H1 (cell line): ENCODE measurements at regions not wholly inside any gene's neighbourhood (a gene's known extent, or its start where the extent isn't known, plus 50 kb on each side); places are given as distances from the start of the nearest gene placed in this dataset.

Source experiments
- CTCF ChIA-PET: fragments of 300-600 bp; sonication (Branson Sonifier 250); formaldehyde crosslinking; loops from one replicate; lab custom pipeline; 2021; ENCODE audit not compliant: partially characterized antibody; lab: Charles Lee
- POLR2A ChIA-PET: fragments of 300-600 bp; sonication (Branson Sonifier 250); formaldehyde crosslinking; loops from one replicate; lab custom pipeline; 2021; ENCODE audit warnings: inconsistent platforms; ENCODE audit not compliant: partially characterized antibody; lab: Charles Lee
- DNase-seq, 2 experiments: peaks; one replicate each; pipeline versions ENCODE4 v3.0.0 to v3.0.0-alpha.2; 2010 to 2022; ENCODE audit warnings: low spot score in 2 of 2, low read depth in 1 of 2, mixed read lengths in 1 of 2
- FAIRE-seq: peaks from 2 replicates; lab custom pipeline; 2011; peaks lifted over from hg19 to GRCh38; lab: Jason Lieb, UNC
- H2AFZ ChIP-seq: 2 replicates; pipeline ENCODE4 v1.8.1; 2012; ENCODE audit warnings: low read length, inconsistent platforms
- H2AK5ac ChIP-seq: 2 replicates; pipeline ENCODE4 v1.6.1; 2013; ENCODE audit warnings: low read depth, low read length
- H2BK120ac ChIP-seq: replicated peaks from 2 replicates; pipeline ENCODE3; 2013; ENCODE audit warnings: low read depth, low read length, inconsistent platforms
- H2BK12ac ChIP-seq: 2 replicates; pipeline ENCODE4 v1.6.1; 2013; ENCODE audit warnings: low read depth, low read length
- H2BK15ac ChIP-seq: 2 replicates; pipeline ENCODE4 v1.6.1; 2013; ENCODE audit warnings: low read length
- H2BK20ac ChIP-seq: 2 replicates; pipeline ENCODE4 v1.6.1; 2013; ENCODE audit warnings: low read length
- H2BK5ac ChIP-seq: 2 replicates; pipeline ENCODE4 v1.6.1; 2013; ENCODE audit warnings: low read depth, low read length
- H3K14ac ChIP-seq: 2 replicates; pipeline ENCODE4 v1.6.1; 2013; ENCODE audit warnings: inconsistent platforms; ENCODE audit not compliant: insufficient read length
- H3K18ac ChIP-seq: 2 replicates; pipeline ENCODE4 v1.6.1; 2013; ENCODE audit warnings: low read length; ENCODE audit errors: extremely low read depth
- H3K23ac ChIP-seq: 2 replicates; pipeline ENCODE4 v1.6.1; 2013; ENCODE audit warnings: inconsistent platforms; ENCODE audit not compliant: insufficient read length
- H3K23me2 ChIP-seq: 2 replicates; pipeline ENCODE4 v1.6.1; 2013; ENCODE audit warnings: low read depth, low read length
- H3K27ac ChIP-seq: 2 replicates; pipeline ENCODE4 v1.6.1; 2011; ENCODE audit warnings: low read depth, low read length, inconsistent platforms
- H3K27me3 ChIP-seq, 4 experiments: replicated peaks in 1 of 4; 1 replicate in 1 of 4; 2 replicates in 3 of 4; pipeline versions ENCODE4 v1.6.1 to v1.8.1; 2011 to 2013; ENCODE audit warnings: low read length in 3 of 4, mild to moderate bottlenecking in 3 of 4, inconsistent platforms in 2 of 4, mixed read lengths in 2 of 4, moderate library complexity in 1 of 4; ENCODE audit not compliant: control insufficient read depth in 3 of 4, insufficient read depth in 3 of 4; ENCODE audit errors: extremely low read depth in 1 of 4
- H3K36me3 ChIP-seq, 4 experiments: 2 replicates each; pipeline versions ENCODE4 v1.6.1 to v1.8.1; 2011 to 2013; ENCODE audit warnings: mild to moderate bottlenecking in 4 of 4, low read length in 3 of 4, moderate library complexity in 2 of 4, control low read depth in 1 of 4, inconsistent platforms in 1 of 4; ENCODE audit not compliant: insufficient read depth in 4 of 4, control insufficient read depth in 2 of 4
- H3K4ac ChIP-seq: replicated peaks from 2 replicates; pipeline ENCODE3; 2013; ENCODE audit warnings: low read length, low read depth, mixed read lengths, inconsistent platforms; ENCODE audit not compliant: insufficient read length
- H3K4me1 ChIP-seq, 4 experiments: replicated peaks in 1 of 4; 1 replicate in 1 of 4; 2 replicates in 3 of 4; pipeline versions ENCODE4 v1.6.1 to v1.8.1; 2011 to 2013; ENCODE audit warnings: low read length in 3 of 4, inconsistent platforms in 2 of 4, mixed read lengths in 1 of 4; ENCODE audit not compliant: insufficient read depth in 4 of 4, control insufficient read depth in 3 of 4
- H3K4me2 ChIP-seq, 2 experiments: 2 replicates each; pipeline versions ENCODE4 v1.6.1 to v1.8.1; 2011 to 2013; ENCODE audit warnings: low read depth in 2 of 2, low read length in 2 of 2, control low read depth in 1 of 2, inconsistent platforms in 1 of 2, mild to moderate bottlenecking in 1 of 2; ENCODE audit not compliant: insufficient read depth in 1 of 2
- H3K4me3 ChIP-seq, 4 experiments: fragments of 200-600, 300-600 bp in 1 of 4; sonication (generic), shearing (Covaris generic), sonication (Bioruptor Twin) in 1 of 4; 2 replicates each; pipeline versions ENCODE4 v1.5.1 to v1.8.1; 2011 to 2016; ENCODE audit warnings: low read length in 4 of 4, low read depth in 3 of 4, control low read depth in 2 of 4, inconsistent platforms in 2 of 4, mild to moderate bottlenecking in 2 of 4, mixed read lengths in 1 of 4, moderate library complexity in 1 of 4; ENCODE audit not compliant: insufficient read depth in 2 of 4; ENCODE audit errors: extremely low read depth in 1 of 4
- H3K56ac ChIP-seq: replicated peaks from 2 replicates; pipeline ENCODE3; 2013; ENCODE audit warnings: low read depth, mild to moderate bottlenecking, mixed read lengths, low read length, inconsistent platforms; ENCODE audit not compliant: insufficient read length
- H3K79me1 ChIP-seq: 2 replicates; pipeline ENCODE4 v1.6.1; 2013; ENCODE audit warnings: low read depth, low read length, control low read depth
- H3K79me2 ChIP-seq, 2 experiments: 2 replicates each; pipeline versions ENCODE4 v1.6.1 to v1.8.1; 2012 to 2013; ENCODE audit warnings: low read length in 2 of 2, mild to moderate bottlenecking in 2 of 2, inconsistent platforms in 1 of 2; ENCODE audit not compliant: insufficient read depth in 2 of 2, control insufficient read depth in 1 of 2
- H3K9ac ChIP-seq, 4 experiments: replicated peaks in 1 of 4; 1 replicate in 1 of 4; 2 replicates in 3 of 4; pipeline versions ENCODE4 v1.6.1 to v1.8.1; 2011 to 2013; ENCODE audit warnings: low read depth in 3 of 4, low read length in 3 of 4, control low read depth in 2 of 4, mild to moderate bottlenecking in 2 of 4, moderate library complexity in 2 of 4, inconsistent platforms in 1 of 4; ENCODE audit errors: extremely low read depth in 1 of 4
- H3K9me3 ChIP-seq, 2 experiments: 2 replicates each; pipeline versions ENCODE4 v1.6.1 to v1.8.1; 2012 to 2013; ENCODE audit warnings: mild to moderate bottlenecking in 2 of 2, moderate library complexity in 2 of 2, control low read depth in 1 of 2, inconsistent platforms in 1 of 2, low read depth in 1 of 2, low read length in 1 of 2, mixed read lengths in 1 of 2; ENCODE audit not compliant: insufficient read depth in 2 of 2
- H4K20me1 ChIP-seq, 2 experiments: replicated peaks in 1 of 2; 2 replicates each; pipeline versions ENCODE3 to v1.8.1; 2011 to 2013; ENCODE audit warnings: inconsistent platforms in 2 of 2, low read length in 2 of 2, mild to moderate bottlenecking in 1 of 2; ENCODE audit not compliant: insufficient read depth in 2 of 2, control insufficient read depth in 1 of 2
- H4K5ac ChIP-seq: 2 replicates; pipeline ENCODE4 v1.6.1; 2013; ENCODE audit warnings: low read length, low read depth, mixed read lengths, inconsistent platforms; ENCODE audit not compliant: insufficient read length
- H4K8ac ChIP-seq: 2 replicates; pipeline ENCODE4 v1.8.0; 2013; ENCODE audit warnings: mild to moderate bottlenecking, moderate library complexity, low read length, inconsistent platforms; ENCODE audit not compliant: insufficient read depth; ENCODE audit errors: extremely low read depth
- H4K91ac ChIP-seq: replicated peaks from 2 replicates; pipeline ENCODE3; 2013; ENCODE audit warnings: low read length, mixed read lengths, inconsistent platforms; ENCODE audit not compliant: insufficient read length
- CEBPB ChIP-seq: IDR thresholded peaks from 2 replicates; pipeline ENCODE4 v1.6.1; 2012; ENCODE audit warnings: low read depth, low read length
- FOSL1 ChIP-seq: IDR thresholded peaks from 2 replicates; pipeline ENCODE4 v1.6.1; 2011; ENCODE audit warnings: mild to moderate bottlenecking, low read depth, low read length, moderate library complexity; ENCODE audit not compliant: insufficient read depth
- GABPA ChIP-seq: IDR thresholded peaks from 2 replicates; pipeline ENCODE4 v1.6.1; 2011; ENCODE audit warnings: mild to moderate bottlenecking, low read length, moderate library complexity, borderline replicate concordance; ENCODE audit not compliant: insufficient read depth
- HDAC6 ChIP-seq: IDR thresholded peaks from one replicate; pipeline ENCODE4 v1.7.1; 2012; ENCODE audit warnings: low read depth, mild to moderate bottlenecking, inconsistent platforms, low read length, moderate library complexity
- NANOG ChIP-seq: IDR thresholded peaks from 2 replicates; pipeline ENCODE4 v1.6.1; 2011; ENCODE audit warnings: low read length, low read depth, mild to moderate bottlenecking, inconsistent platforms; ENCODE audit not compliant: insufficient read depth, poor library complexity, severe bottlenecking
- POLR2A ChIP-seq, 2 experiments: IDR thresholded peaks; 1 replicate in 1 of 2; 2 replicates in 1 of 2; pipeline ENCODE4 v1.6.1; 2011; ENCODE audit warnings: low read depth in 2 of 2, low read length in 2 of 2, mild to moderate bottlenecking in 2 of 2; ENCODE audit errors: control extremely low read depth in 1 of 2
- POLR2AphosphoS5 ChIP-seq: IDR thresholded peaks from 2 replicates; pipeline ENCODE4 v1.6.1; 2011; ENCODE audit warnings: low read depth, low read length
- SAP30 ChIP-seq: fragments of 300-600 bp; sonication (generic); IDR thresholded peaks from 2 replicates; pipeline ENCODE4 v1.7.1; 2012; ENCODE audit warnings: low read length, moderate library complexity, mild to moderate bottlenecking, inconsistent platforms; ENCODE audit not compliant: insufficient read depth, insufficient replicate concordance
- SP1 ChIP-seq: IDR thresholded peaks from 2 replicates; pipeline ENCODE4 v1.6.1; 2011; ENCODE audit warnings: low read depth, low read length
- SRF ChIP-seq: IDR thresholded peaks from 2 replicates; pipeline ENCODE4 v1.6.1; 2011; ENCODE audit warnings: mild to moderate bottlenecking, low read depth, low read length, moderate library complexity
- TBP ChIP-seq: IDR thresholded peaks from 2 replicates; pipeline ENCODE4 v1.6.1; 2011; ENCODE audit warnings: low read depth, low read length, improper control_type of control experiment
- WGBS, 2 experiments: shearing (Covaris generic) in 1 of 2; methylation state at CpG; one replicate each; pipeline versions ENCODE4 v1.1.6 to v1.1.7; 2013 to 2015; ENCODE audit warnings: low lambda C conversion rate in 2 of 2, mixed read lengths in 2 of 2, inconsistent platforms in 1 of 2, low coverage in 1 of 2, missing lambda C conversion rate in 1 of 2; ENCODE audit not compliant: insufficient replicate concordance in 2 of 2, insufficient coverage in 1 of 2, insufficient read length in 1 of 2; ENCODE audit errors: extremely low coverage in 1 of 2, missing lambda C conversion rate in 1 of 2; 5-methylcytosine and 5-hydroxymethylcytosine counted together
- TF ChIP-seq, protein P1 (sequence below): IDR thresholded peaks from 2 replicates; pipeline ENCODE4 v1.6.1; 2012; ENCODE audit warnings: inconsistent platforms

DNA sequence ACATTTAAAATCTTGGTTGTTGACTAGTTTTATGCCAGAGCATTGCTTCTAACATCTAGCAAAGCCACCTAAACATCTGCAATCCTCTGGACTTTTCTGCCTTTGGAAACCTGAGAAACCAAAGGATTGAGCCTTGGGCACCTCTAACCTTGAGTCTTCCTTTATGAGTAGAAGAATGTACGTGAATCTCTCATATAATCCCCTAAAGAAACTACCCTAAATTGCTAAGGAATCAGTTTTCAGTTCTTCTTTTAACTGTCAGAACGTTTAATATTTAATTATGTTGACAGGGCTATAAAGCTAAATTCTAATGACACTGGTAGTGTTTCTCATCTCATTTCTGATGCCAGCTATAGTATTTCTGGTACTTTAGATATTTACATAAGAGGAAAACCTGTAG lies 997.3 kb downstream of the AMY1C start:
- H3K23ac ChIP-seq = no peak overlapping the region
- no peaks in the 10 kb centered on the region for H4K20me1 ChIP-seq
- H3K79me2 ChIP-seq = no peaks in the 10 kb centered on the region
- H2BK5ac ChIP-seq = no peak overlapping the region
- H3K36me3 ChIP-seq = no peaks in the 10 kb centered on the region
- no peaks in the 10 kb centered on the region for H3K9me3 ChIP-seq
- WGBS, 2 experiments = 87% methylated on average over 2 of the region's 2 CpGs; no CpG with 5 or more reads in 1 of the 2 experiments
- H3K4me2 ChIP-seq = no peak overlapping the region
- no peak overlapping the region for H3K4ac ChIP-seq
- H3K27me3 ChIP-seq = no peaks in the 10 kb centered on the region
- no peak for DNase-seq
- no peak overlapping the region for H4K91ac ChIP-seq
- H3K23me2 ChIP-seq = no peaks in the 10 kb centered on the region
- no peak for TF ChIP-seq GABPA
- no peak for TF ChIP-seq SP1
- TF ChIP-seq SAP30 = no peak
- TF ChIP-seq TBP = no peak
- no peak for TF ChIP-seq NANOG
- TF ChIP-seq, protein P1, sequence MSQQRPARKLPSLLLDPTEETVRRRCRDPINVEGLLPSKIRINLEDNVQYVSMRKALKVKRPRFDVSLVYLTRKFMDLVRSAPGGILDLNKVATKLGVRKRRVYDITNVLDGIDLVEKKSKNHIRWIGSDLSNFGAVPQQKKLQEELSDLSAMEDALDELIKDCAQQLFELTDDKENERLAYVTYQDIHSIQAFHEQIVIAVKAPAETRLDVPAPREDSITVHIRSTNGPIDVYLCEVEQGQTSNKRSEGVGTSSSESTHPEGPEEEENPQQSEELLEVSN = no peak
- TF ChIP-seq POLR2AphosphoS5 = no peak
- no peak for TF ChIP-seq HDAC6
- TF ChIP-seq FOSL1 = no peak
- no peak for TF ChIP-seq SRF
- no peak for TF ChIP-seq POLR2A (IDR thresholded peaks at IDR 0.05; ENCODE audit: control extremely low read depth in 1 of 2, low read depth in 2 of 2, low read length in 2 of 2)
- TF ChIP-seq CEBPB = no peak
- TF ChIP-seq, all 59 proteins: peak for 0
- Histone ChIP-seq H4K8ac (no peak overlapping the region), H3K14ac (no peak overlapping the region), H3K27ac (no peak overlapping the region), H3K56ac (no peak overlapping the region), H2BK120ac (no peak overlapping the region), H3K79me1 (no peaks in the 10 kb centered on the region), H3K4me3 (no peak overlapping the region), H2BK15ac (no peak overlapping the region), H2BK20ac (no peak overlapping the region), H3K9ac (no peak overlapping the region), H2AFZ (no peak overlapping the region), H4K5ac (no peak overlapping the region), H3K4me1 (no peaks in the 10 kb centered on the region), H2AK5ac (no peak overlapping the region), H2BK12ac (no peak overlapping the region), H3K18ac (no peak overlapping the region)
- ChIA-PET CTCF (no interaction called here), POLR2A (no interaction called here)
- FAIRE-seq = no peak
